Liver (tissue), 8 donors: ENCODE measurements at regions not wholly inside any gene's neighbourhood (a gene's known extent, or its start where the extent isn't known, plus 50 kb on each side); places are given as distances from the start of the nearest gene placed in this dataset.

Source experiments
- DNase-seq: peaks from one replicate; pipeline ENCODE4 v3.0.0-alpha.2; 2017; ENCODE audit warnings: low spot score
- H3K27ac ChIP-seq, 2 donors: one replicate each; pipeline ENCODE4 v1.7.0; 2013; ENCODE audit warnings: inconsistent platforms in 2 of 2, low read length in 2 of 2, control low read depth in 1 of 2, low read depth in 1 of 2, mild to moderate bottlenecking in 1 of 2
- H3K27me3 ChIP-seq, 4 donors: one replicate each; pipeline versions ENCODE4 v1.6.1 to v1.7.0; 2013; ENCODE audit warnings: low read length in 3 of 4, inconsistent platforms in 1 of 4, mild to moderate bottlenecking in 1 of 4, moderate library complexity in 1 of 4; ENCODE audit not compliant: control insufficient read depth in 4 of 4, insufficient read depth in 4 of 4
- H3K36me3 ChIP-seq, 4 donors: one replicate each; pipeline versions ENCODE4 v1.6.1 to v1.7.0; 2013; ENCODE audit warnings: low read length in 3 of 4, mild to moderate bottlenecking in 3 of 4, low read depth in 1 of 4, moderate library complexity in 1 of 4; ENCODE audit not compliant: control insufficient read depth in 4 of 4, insufficient read depth in 3 of 4
- H3K4me1 ChIP-seq, 4 donors: one replicate each; pipeline versions ENCODE4 v1.6.1 to v1.7.0; 2013; ENCODE audit warnings: low read length in 3 of 4, mild to moderate bottlenecking in 3 of 4, moderate library complexity in 1 of 4; ENCODE audit not compliant: control insufficient read depth in 4 of 4, insufficient read depth in 4 of 4
- H3K4me3 ChIP-seq, 3 donors: one replicate each; pipeline versions ENCODE4 v1.6.1 to v1.7.0; 2013; ENCODE audit warnings: low read length in 3 of 3, control low read depth in 1 of 3, low read depth in 1 of 3, mild to moderate bottlenecking in 1 of 3
- H3K9ac ChIP-seq, 2 donors: one replicate each; pipeline ENCODE4 v1.7.0; 2013; ENCODE audit warnings: low read length in 2 of 2, mild to moderate bottlenecking in 2 of 2, moderate library complexity in 2 of 2, control low read depth in 1 of 2, low read depth in 1 of 2
- H3K9me3 ChIP-seq, 4 donors: one replicate each; pipeline versions ENCODE4 v1.6.1 to v1.7.0; 2013; ENCODE audit warnings: low read length in 3 of 4; ENCODE audit not compliant: control insufficient read depth in 4 of 4
- ATF3 ChIP-seq: IDR thresholded peaks from 2 replicates; pipeline ENCODE4 v1.6.1; 2016; ENCODE audit warnings: antibody characterized with exemption
- CTCF ChIP-seq: fragments of 150-350 bp; IDR thresholded peaks from 2 replicates; pipeline ENCODE4 v1.5.1; 2017; ENCODE audit warnings: improper control_type of control experiment, low read depth, low read length; ENCODE audit not compliant: missing input control
- EGR1 ChIP-seq, 2 donors: IDR thresholded peaks; 2 replicates each; pipeline ENCODE4 v1.6.1; 2016 to 2018; ENCODE audit warnings: antibody characterized with exemption in 2 of 2, low read depth in 2 of 2
- FOXA1 ChIP-seq: IDR thresholded peaks from 2 replicates; pipeline ENCODE4 v1.6.1; 2016; ENCODE audit warnings: antibody characterized with exemption
- FOXA2 ChIP-seq: IDR thresholded peaks from 2 replicates; pipeline ENCODE4 v1.6.1; 2016; ENCODE audit warnings: antibody characterized with exemption
- GABPA ChIP-seq, 2 donors: IDR thresholded peaks in 1 of 2; conservative IDR thresholded peaks in 1 of 2; 2 replicates each; pipeline ENCODE4 v1.6.1; 2016; ENCODE audit warnings: antibody characterized with exemption in 2 of 2, mild to moderate bottlenecking in 1 of 2, moderate library complexity in 1 of 2
- HNF4A ChIP-seq, 2 donors: conservative IDR thresholded peaks; 2 replicates each; pipeline ENCODE4 v1.6.1; 2016; ENCODE audit warnings: antibody characterized with exemption in 2 of 2, mild to moderate bottlenecking in 2 of 2
- HNF4G ChIP-seq: IDR thresholded peaks from 2 replicates; pipeline ENCODE4 v1.6.1; 2016; ENCODE audit warnings: antibody characterized with exemption
- JUND ChIP-seq, 2 donors: IDR thresholded peaks; 2 replicates each; pipeline ENCODE4 v1.6.1; 2016; ENCODE audit warnings: antibody characterized with exemption in 2 of 2
- NR2F2 ChIP-seq: IDR thresholded peaks from 2 replicates; pipeline ENCODE4 v1.6.1; 2016; ENCODE audit warnings: antibody characterized with exemption
- RAD21 ChIP-seq, 2 donors: IDR thresholded peaks; 2 replicates each; pipeline ENCODE4 v1.6.1; 2016; ENCODE audit warnings: antibody characterized with exemption in 2 of 2, mild to moderate bottlenecking in 2 of 2
- REST ChIP-seq: IDR thresholded peaks from 2 replicates; pipeline ENCODE4 v1.6.1; 2016; ENCODE audit warnings: antibody characterized with exemption, mild to moderate bottlenecking
- RXRA ChIP-seq, 2 donors: IDR thresholded peaks; 2 replicates each; pipeline ENCODE4 v1.6.1; 2017 to 2018; ENCODE audit warnings: antibody characterized with exemption in 2 of 2, mild to moderate bottlenecking in 1 of 2
- SP1 ChIP-seq: IDR thresholded peaks from 2 replicates; pipeline ENCODE4 v1.6.1; 2018; ENCODE audit warnings: antibody characterized with exemption, mild to moderate bottlenecking
- TAF1 ChIP-seq: conservative IDR thresholded peaks from 2 replicates; pipeline ENCODE4 v1.6.1; 2016; ENCODE audit warnings: antibody characterized with exemption, mild to moderate bottlenecking
- YY1 ChIP-seq: IDR thresholded peaks from 2 replicates; pipeline ENCODE4 v1.6.1; 2016; ENCODE audit warnings: antibody characterized with exemption, mild to moderate bottlenecking
- ZBTB33 ChIP-seq: IDR thresholded peaks from 2 replicates; pipeline ENCODE4 v1.6.1; 2016; ENCODE audit warnings: antibody characterized with exemption
- WGBS: extraction: QIAGEN DNeasy Blood & Tissue Kit; methylation state at CpG from one replicate; pipeline ENCODE4 v1.1.7; 2013; 5-methylcytosine and 5-hydroxymethylcytosine counted together
- TF ChIP-seq, protein P1 (sequence below): IDR thresholded peaks from 2 replicates; pipeline ENCODE4 v1.6.1; 2016; ENCODE audit warnings: antibody characterized with exemption
- donor health status: healthy.
- donor health status: healthy.
- donor health status: healthy.
- donor health status: healthy.
- donor health status: healthy.

GRCh38 chr10:64156166-64156565, 635.0 kb downstream of the REEP3 start:
- no peak overlapping the region for H3K27ac ChIP-seq
- H3K27me3 ChIP-seq = no peaks in the 10 kb centered on the region
- TF ChIP-seq NR2F2 = no peak
- no peak for TF ChIP-seq ZBTB33
- no peak for TF ChIP-seq ATF3
- TF ChIP-seq, protein P1, sequence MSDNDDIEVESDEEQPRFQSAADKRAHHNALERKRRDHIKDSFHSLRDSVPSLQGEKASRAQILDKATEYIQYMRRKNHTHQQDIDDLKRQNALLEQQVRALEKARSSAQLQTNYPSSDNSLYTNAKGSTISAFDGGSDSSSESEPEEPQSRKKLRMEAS = no peak
- no peak for TF ChIP-seq RAD21 (IDR thresholded peaks at IDR 0.05)
- no peak for TF ChIP-seq SP1
- no peak for TF ChIP-seq YY1
- TF ChIP-seq REST = no peak
- TF ChIP-seq FOXA2 = no peak
- no peak for TF ChIP-seq CTCF
- TF ChIP-seq HNF4A (conservative IDR thresholded peaks at IDR 0.05) = no peak
- TF ChIP-seq HNF4G = no peak
- no peak for TF ChIP-seq RXRA (IDR thresholded peaks at IDR 0.05)
- TF ChIP-seq EGR1 (IDR thresholded peaks at IDR 0.05; ENCODE audit: low read depth in 2 of 2) = no peak
- no peak for TF ChIP-seq JUND (IDR thresholded peaks at IDR 0.05)
- TF ChIP-seq GABPA (IDR thresholded peaks at IDR 0.05 in 1 of 2, conservative IDR thresholded peaks at IDR 0.05 in 1 of 2) = no peak
- no peak for TF ChIP-seq FOXA1
- no peak for TF ChIP-seq TAF1
- H3K36me3 ChIP-seq = no peaks in the 10 kb centered on the region
- no peak overlapping the region for H3K4me3 ChIP-seq
- no peak overlapping the region for H3K9ac ChIP-seq
- no peaks in the 10 kb centered on the region for H3K9me3 ChIP-seq
- 72% methylated on average over 3 of the region's 3 CpGs for WGBS
- H3K4me1 ChIP-seq = no peaks in the 10 kb centered on the region
- no peak for DNase-seq

GRCh38 chr10:64158551-64158950, 637.4 kb downstream of the REEP3 start:
- 91% methylated on average over 2 of the region's 2 CpGs for WGBS
- H3K36me3 ChIP-seq = no peaks in the 10 kb centered on the region
- no peaks in the 10 kb centered on the region for H3K9me3 ChIP-seq
- H3K27me3 ChIP-seq = no peaks in the 10 kb centered on the region
- no peak for DNase-seq
- H3K4me3 ChIP-seq = no peak overlapping the region
- H3K27ac ChIP-seq = no peak overlapping the region
- TF ChIP-seq RAD21 (IDR thresholded peaks at IDR 0.05) = no peak
- TF ChIP-seq, protein P1 = no peak
- no peak for TF ChIP-seq TAF1
- no peak overlapping the region for H3K9ac ChIP-seq
- no peaks in the 10 kb centered on the region for H3K4me1 ChIP-seq
